B cell (primary cell): ENCODE measurements at regions not wholly inside any gene's neighbourhood (a gene's known extent, or its start where the extent isn't known, plus 50 kb on each side); places are given as distances from the start of the nearest gene placed in this dataset.

Experiments used
- ATAC-seq: fragments of 200-7000 bp; cut with Tn5 transposase; one replicate; pipeline ENCODE4 v1.10.0; 2021; ENCODE audit warnings: low read depth, mild to moderate bottlenecking, moderate number of reproducible peaks, moderate library complexity
- CTCF ChIA-PET: fragments of 350-600 bp; sonication (Branson Sonifier 250); formaldehyde crosslinking; loops from one replicate; lab custom pipeline; 2021; ENCODE audit warnings: antibody characterized with exemption, inconsistent platforms; lab: Charles Lee
- POLR2A ChIA-PET: fragments of 350-600 bp; sonication (Branson Sonifier 250); formaldehyde crosslinking; loops from one replicate; lab custom pipeline; 2021; ENCODE audit warnings: antibody characterized with exemption; lab: Charles Lee
- DNase-seq: peaks from one replicate; pipeline ENCODE4 v3.0.0; 2013
- H2AFZ ChIP-seq: 2 replicates; pipeline ENCODE4 v1.6.1; 2012; ENCODE audit warnings: mild to moderate bottlenecking, low read depth, low read length; ENCODE audit not compliant: insufficient read depth, poor library complexity, severe bottlenecking
- H3K27ac ChIP-seq, 2 donors: 1 replicate in 1 of 2; 2 replicates in 1 of 2; pipeline ENCODE4 v1.5.1; 2012 to 2013; ENCODE audit warnings: low read length in 2 of 2, mild to moderate bottlenecking in 2 of 2, moderate library complexity in 1 of 2
- H3K27me3 ChIP-seq, 4 experiments: fragments of 200-600 bp in 1 of 4; sonication (generic) in 1 of 4; replicated peaks in 1 of 4; 1 replicate in 2 of 4; 2 replicates in 2 of 4; pipeline versions ENCODE4 v1.6.1 to v1.7.0; 2013 to 2016; ENCODE audit warnings: low read length in 3 of 4, mild to moderate bottlenecking in 2 of 4, mixed read lengths in 1 of 4, moderate library complexity in 1 of 4; ENCODE audit not compliant: insufficient read depth in 4 of 4, control insufficient read depth in 3 of 4; ENCODE audit errors: control extremely low read depth in 1 of 4
- H3K36me3 ChIP-seq, 2 experiments: replicated peaks in 1 of 2; 1 replicate in 1 of 2; 2 replicates in 1 of 2; pipeline versions ENCODE4 v1.6.1 to v1.7.1; 2013; ENCODE audit warnings: low read length in 1 of 2; ENCODE audit not compliant: insufficient read depth in 2 of 2, control insufficient read depth in 1 of 2; ENCODE audit errors: control extremely low read depth in 1 of 2, extremely low read depth in 1 of 2
- H3K4me1 ChIP-seq, 2 donors: fragments of 200-600 bp in 1 of 2; sonication (generic) in 1 of 2; 1 replicate in 1 of 2; 2 replicates in 1 of 2; pipeline versions ENCODE4 v1.5.1 to v1.6.1; 2013 to 2017; ENCODE audit warnings: low read length in 2 of 2; ENCODE audit not compliant: control insufficient read depth in 2 of 2, insufficient read depth in 2 of 2
- H3K4me2 ChIP-seq: replicated peaks from 2 replicates; pipeline ENCODE3; 2012; ENCODE audit warnings: mild to moderate bottlenecking, low read depth, low read length; ENCODE audit not compliant: poor library complexity, severe bottlenecking
- H3K4me3 ChIP-seq, 5 experiments: fragments of 200-600 bp in 1 of 5; sonication (generic) in 1 of 5; 1 replicate in 3 of 5; 2 replicates in 2 of 5; pipeline versions ENCODE4 v1.5.1 to v1.7.0; 2011 to 2016; ENCODE audit warnings: low read length in 4 of 5, mild to moderate bottlenecking in 4 of 5, low read depth in 2 of 5, control low read depth in 1 of 5, moderate library complexity in 1 of 5; ENCODE audit not compliant: insufficient read depth in 1 of 5; ENCODE audit errors: control extremely low read depth in 1 of 5, extremely low read depth in 1 of 5
- H3K79me2 ChIP-seq: fragments of 200-600 bp; sonication (generic); one replicate; pipeline ENCODE4 v1.6.0; 2016; ENCODE audit warnings: low read length; ENCODE audit not compliant: control insufficient read depth, insufficient read depth
- H3K9ac ChIP-seq: fragments of 200-600 bp; sonication (generic); 2 replicates; pipeline ENCODE4 v1.6.1; 2017; ENCODE audit warnings: mild to moderate bottlenecking, low read length, moderate library complexity
- H3K9me3 ChIP-seq, 3 donors: one replicate each; pipeline versions ENCODE4 v1.6.1 to v1.7.1; 2013; ENCODE audit warnings: low read length in 2 of 3; ENCODE audit not compliant: control insufficient read depth in 2 of 3, insufficient read depth in 1 of 3; ENCODE audit errors: control extremely low read depth in 1 of 3
- H4K20me1 ChIP-seq: 2 replicates; pipeline ENCODE4 v1.6.0; 2012; ENCODE audit warnings: mild to moderate bottlenecking, low read length; ENCODE audit not compliant: insufficient read depth, control insufficient read depth, poor library complexity, severe bottlenecking
- H3K27ac Mint-ChIP-seq: one replicate; pipeline ENCODE4 v1.8.0; 2021; ENCODE audit warnings: mixed read lengths
- H3K27me3 Mint-ChIP-seq: one replicate; pipeline ENCODE4 v1.8.0; 2021; ENCODE audit warnings: mixed read lengths
- H3K4me1 Mint-ChIP-seq: one replicate; pipeline ENCODE4 v1.8.0; 2021; ENCODE audit warnings: mixed read lengths
- H3K4me3 Mint-ChIP-seq: one replicate; pipeline ENCODE4 v1.8.0; 2021; ENCODE audit warnings: mixed read lengths
- H3K9me3 Mint-ChIP-seq: one replicate; pipeline ENCODE4 v1.8.0; 2022; ENCODE audit warnings: mixed read lengths; ENCODE audit not compliant: insufficient read depth
- CTCF ChIP-seq: fragments of 200-600 bp; IDR thresholded peaks from one replicate; pipeline ENCODE4 v1.8.0; 2022; ENCODE audit warnings: antibody characterized with exemption, mild to moderate bottlenecking
- EZH2 ChIP-seq: IDR thresholded peaks from 2 replicates; pipeline ENCODE4 v1.6.1; 2012; ENCODE audit warnings: borderline replicate concordance, low read depth, mild to moderate bottlenecking, moderate library complexity, low read length; ENCODE audit not compliant: insufficient read depth, poor library complexity, severe bottlenecking
- WGBS: methylation state at CpG from one replicate; pipeline ENCODE4 v1.1.5; 2013; ENCODE audit warnings: missing lambda C conversion rate; ENCODE audit not compliant: insufficient coverage; 5-methylcytosine and 5-hydroxymethylcytosine counted together
- intact Hi-C: fragments of 100-400 bp; cut with micrococcal nuclease; formaldehyde crosslinking; loops from one replicate; pipeline ENCODE4 v1.10.0; 2022

DNA sequence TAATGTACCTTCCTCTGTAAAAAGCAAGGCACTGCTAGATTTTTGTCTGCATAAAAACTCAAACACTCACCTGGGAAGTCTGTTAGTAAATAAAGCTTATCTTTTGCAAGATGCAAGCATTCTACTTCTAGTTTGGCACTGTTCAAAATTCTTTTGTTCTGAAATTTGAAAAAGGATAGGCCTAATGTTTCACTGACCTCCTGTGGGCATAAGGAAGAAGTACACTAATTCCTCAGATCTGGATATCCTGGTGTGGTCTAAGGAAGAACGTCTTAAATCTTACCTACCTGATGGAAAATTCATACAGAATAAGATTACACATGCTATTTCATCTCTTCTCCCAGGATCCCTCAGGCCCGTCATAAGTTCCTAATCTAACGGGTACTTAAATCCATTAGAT, 93.5 kb upstream of the CAMK1G start:
- Histone ChIP-seq H4K20me1 (no peaks in the 10 kb centered on the region), H3K9ac (no peak overlapping the region), H3K4me3 (no peak overlapping the region), H3K4me2 (no peak overlapping the region), H3K27ac (no peak overlapping the region), H3K79me2 (no peaks in the 10 kb centered on the region), H3K4me1 (no peaks in the 10 kb centered on the region), H2AFZ (no peak overlapping the region), H3K27me3 (peaks cover 0 to 6% (median 0%) of the 10 kb centered on the region in 4 experiments), H3K36me3 (no peaks in the 10 kb centered on the region), H3K9me3 (no peaks in the 10 kb centered on the region)
- ATAC-seq (no peak), DNase-seq (no peak)
- Mint-ChIP-seq H3K4me1 (no peaks in the 10 kb centered on the region), H3K9me3 (peaks cover 4% of the 10 kb centered on the region), H3K27ac (no peak overlapping the region), H3K27me3 (no peaks in the 10 kb centered on the region), H3K4me3 (no peak overlapping the region)
- POLR2A ChIA-PET = no interaction called here
- CTCF ChIA-PET = no interaction called here
- intact Hi-C loops = no loop called here
- no peak for TF ChIP-seq CTCF
- TF ChIP-seq EZH2 = no peak
- WGBS = no CpG with 5 or more reads among the region's 3 CpGs

DNA sequence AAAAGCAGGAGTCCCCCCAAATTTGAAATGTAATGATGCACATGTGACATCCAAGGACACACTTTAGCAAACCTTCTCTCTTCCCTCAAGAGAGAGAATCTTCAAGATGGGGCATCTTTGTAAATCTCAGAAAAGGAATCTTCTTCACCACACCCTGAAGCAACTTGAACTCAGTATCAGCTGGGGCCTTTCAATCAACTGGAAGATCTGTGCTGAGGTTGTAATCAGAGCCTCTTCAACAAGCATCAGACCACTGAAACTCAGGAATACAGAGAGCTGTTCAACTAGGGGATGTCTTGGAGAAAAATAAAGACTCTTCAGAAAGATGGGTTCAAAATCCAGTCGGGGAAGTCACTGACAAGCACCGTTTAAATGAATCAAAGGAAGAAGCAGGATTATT, 92.5 kb upstream of the CAMK1G start:
- no peak for ATAC-seq
- H3K36me3 ChIP-seq = no peaks in the 10 kb centered on the region

More for the DNA sequence above, 92.5 kb upstream of the CAMK1G start:
- Histone ChIP-seq H3K79me2 (no peaks in the 10 kb centered on the region), H4K20me1 (no peaks in the 10 kb centered on the region), H3K27ac (no peak overlapping the region), H3K9me3 (no peaks in the 10 kb centered on the region), H3K9ac (no peak overlapping the region), H3K4me3 (no peak overlapping the region), H3K4me1 (no peaks in the 10 kb centered on the region), H3K27me3 (peaks cover 0 to 6% (median 0%) of the 10 kb centered on the region in 4 experiments), H3K4me2 (no peak overlapping the region), H2AFZ (no peak overlapping the region)
- H3K4me3 Mint-ChIP-seq = no peak overlapping the region
- TF ChIP-seq CTCF (no peak), EZH2 (no peak)
- no peak overlapping the region for H3K27ac Mint-ChIP-seq
- no peaks in the 10 kb centered on the region for H3K4me1 Mint-ChIP-seq
- H3K27me3 Mint-ChIP-seq = no peaks in the 10 kb centered on the region
- intact Hi-C loops = no loop called here
- peaks cover 6% of the 10 kb centered on the region for H3K9me3 Mint-ChIP-seq
- 100% methylated on average over 1 of the region's 2 CpGs for WGBS
- DNase-seq = no peak
- CTCF ChIA-PET = no interaction called here
- POLR2A ChIA-PET = no interaction called here
